ENCODE measurements at regions not wholly inside any gene's neighbourhood (a gene's known extent, or its start where the extent isn't known, plus 50 kb on each side); places are given as distances from the start of the nearest gene placed in this dataset.

DNA sequence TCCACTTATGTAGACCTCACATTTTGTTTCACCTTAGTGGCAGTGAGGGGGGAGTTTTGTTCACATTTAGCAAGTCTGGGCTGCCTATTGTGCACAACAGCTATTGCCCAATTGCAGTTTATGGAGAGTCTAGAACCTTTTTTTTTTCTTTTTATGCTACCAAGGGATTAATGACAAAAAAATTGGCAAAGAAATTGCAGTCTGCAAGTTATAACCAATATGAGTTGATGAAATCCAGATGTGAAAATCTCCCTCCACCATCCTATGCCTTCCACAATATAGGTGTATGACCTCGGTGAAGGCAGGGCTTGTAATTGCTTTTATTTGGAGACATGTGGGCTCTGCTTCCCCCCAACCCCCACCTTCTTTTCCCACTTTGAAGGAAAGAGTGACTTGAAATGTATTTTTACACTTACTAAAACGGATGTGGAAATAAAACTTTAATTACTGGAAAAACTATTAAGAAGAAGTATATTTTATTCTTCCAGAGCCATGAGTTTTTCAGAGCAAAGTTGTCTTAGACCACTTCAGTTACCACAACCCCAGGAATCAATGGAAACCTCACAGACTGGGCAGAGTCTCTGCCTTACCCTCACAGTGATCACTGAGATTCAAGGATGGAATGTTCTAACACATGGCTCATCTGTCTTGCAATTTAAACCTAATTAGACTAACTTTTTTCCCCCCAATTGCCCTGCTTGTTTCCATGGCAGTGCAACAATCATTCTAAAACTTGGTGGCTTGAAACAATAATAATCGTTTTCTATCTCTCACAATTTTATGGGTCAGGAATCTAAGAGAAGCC, 120.8 kb upstream of the SLC5A12 start:
- H3K27me3 ChIP-seq (ENCODE audit: insufficient read depth, low read length) = no peaks in the 10 kb centered on the region
- no peak overlapping the region for H3K9ac ChIP-seq (ENCODE audit: low read length)
- ATAC-seq = no peak
- no TSS peak for BruUV-seq (replicated peaks)
- CTCF ChIA-PET = no interaction called here
- no peak for DNase-seq (ENCODE audit: low read depth, low spot score)
- intact Hi-C loops (cut with micrococcal nuclease) = no loop called here
- H3K9me3 ChIP-seq (ENCODE audit: control insufficient read depth in 1 of 2, insufficient read depth in 1 of 2, low read depth in 1 of 2, low read length in 2 of 2) = peaks cover 0 to 7% of the 10 kb centered on the region in 2 experiments; a peak in 2 of 4 replicates
- no peaks in the 10 kb centered on the region for H3K36me3 ChIP-seq (ENCODE audit: control insufficient read depth in 1 of 2, insufficient read depth in 2 of 2, low read length in 2 of 2)
- H3K9me2 ChIP-seq (ENCODE audit: insufficient read depth) = no peaks in the 10 kb centered on the region
- no peak overlapping the region for H2AFZ ChIP-seq (ENCODE audit: low read depth, low read length, poor library complexity, severe bottlenecking)
- POLR2A ChIA-PET = no interaction called here
- RAD21 ChIA-PET (ENCODE audit: low non-redundant PET in 1 of 2, low total read pairs in 2 of 2, uncharacterized antibody in 2 of 2, unreplicated experiment in 2 of 2) = no interaction called here
- no peak overlapping the region for H3K27ac ChIP-seq (ENCODE audit: low read depth, low read length)
- no peak overlapping the region for H3K4me2 ChIP-seq (ENCODE audit: low read length)
- H3K4me1 ChIP-seq (ENCODE audit: control insufficient read depth in 1 of 2, insufficient read depth in 2 of 2, low read length in 2 of 2) = no peaks in the 10 kb centered on the region
- no peaks in the 10 kb centered on the region for H3K79me2 ChIP-seq (ENCODE audit: insufficient read depth, low read length)
- TF ChIP-seq, protein P1, sequence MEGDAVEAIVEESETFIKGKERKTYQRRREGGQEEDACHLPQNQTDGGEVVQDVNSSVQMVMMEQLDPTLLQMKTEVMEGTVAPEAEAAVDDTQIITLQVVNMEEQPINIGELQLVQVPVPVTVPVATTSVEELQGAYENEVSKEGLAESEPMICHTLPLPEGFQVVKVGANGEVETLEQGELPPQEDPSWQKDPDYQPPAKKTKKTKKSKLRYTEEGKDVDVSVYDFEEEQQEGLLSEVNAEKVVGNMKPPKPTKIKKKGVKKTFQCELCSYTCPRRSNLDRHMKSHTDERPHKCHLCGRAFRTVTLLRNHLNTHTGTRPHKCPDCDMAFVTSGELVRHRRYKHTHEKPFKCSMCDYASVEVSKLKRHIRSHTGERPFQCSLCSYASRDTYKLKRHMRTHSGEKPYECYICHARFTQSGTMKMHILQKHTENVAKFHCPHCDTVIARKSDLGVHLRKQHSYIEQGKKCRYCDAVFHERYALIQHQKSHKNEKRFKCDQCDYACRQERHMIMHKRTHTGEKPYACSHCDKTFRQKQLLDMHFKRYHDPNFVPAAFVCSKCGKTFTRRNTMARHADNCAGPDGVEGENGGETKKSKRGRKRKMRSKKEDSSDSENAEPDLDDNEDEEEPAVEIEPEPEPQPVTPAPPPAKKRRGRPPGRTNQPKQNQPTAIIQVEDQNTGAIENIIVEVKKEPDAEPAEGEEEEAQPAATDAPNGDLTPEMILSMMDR (IDR thresholded peaks at IDR 0.05 in 2 of 3, conservative IDR thresholded peaks at IDR 0.05 in 1 of 3; ENCODE audit: borderline replicate concordance in 1 of 3, insufficient read depth in 1 of 3, low read depth in 2 of 3, low read length in 2 of 3) = no peak
- TF ChIP-seq FOSL1 (IDR thresholded peaks at IDR 0.05; ENCODE audit: low read depth) = no peak
- TF ChIP-seq MAX (IDR thresholded peaks at IDR 0.05) = no peak
- no peak for TF ChIP-seq ZFX (IDR thresholded peaks at IDR 0.05)
- no peak for TF ChIP-seq RAD21 (IDR thresholded peaks at IDR 0.05; ENCODE audit: low read depth)
- TF ChIP-seq POLR2AphosphoS5 (IDR thresholded peaks at IDR 0.05; ENCODE audit: low read depth, low read length) = no peak
- no peak for TF ChIP-seq YY1 (IDR thresholded peaks at IDR 0.05; ENCODE audit: extremely low read depth, insufficient replicate concordance, low read depth, low read length)
- TF ChIP-seq EZH2 (IDR thresholded peaks at IDR 0.05) = no peak
- TF ChIP-seq ATF3 (IDR thresholded peaks at IDR 0.05) = no peak
- no peaks in the 10 kb centered on the region for H4K20me1 ChIP-seq (ENCODE audit: insufficient read depth)
- H3K4me3 ChIP-seq (replicated peaks in 1 of 2; ENCODE audit: low read depth in 1 of 2, low read length in 2 of 2) = no peak overlapping the region

Data from HCT116 (cell line).